Mammary epithelial cell (primary cell): ENCODE measurements at regions not wholly inside any gene's neighbourhood (a gene's known extent, or its start where the extent isn't known, plus 50 kb on each side); places are given as distances from the start of the nearest gene placed in this dataset.

Experiments used
- EZH2 ChIP-seq: IDR thresholded peaks from 2 replicates; pipeline ENCODE4 v1.6.1; 2012; ENCODE audit warnings: low read length, inconsistent platforms, borderline replicate concordance
- TF ChIP-seq, protein P1 (sequence below), 2 donors: IDR thresholded peaks in 1 of 2; conservative IDR thresholded peaks in 1 of 2; 2 replicates each; pipeline ENCODE4 v1.5.1; 2011 to 2012; ENCODE audit warnings: inconsistent platforms in 2 of 2, low read length in 2 of 2, mild to moderate bottlenecking in 2 of 2, control low read depth in 1 of 2, low read depth in 1 of 2; ENCODE audit not compliant: insufficient read depth in 1 of 2; ENCODE audit errors: extremely low read depth in 1 of 2

DNA sequence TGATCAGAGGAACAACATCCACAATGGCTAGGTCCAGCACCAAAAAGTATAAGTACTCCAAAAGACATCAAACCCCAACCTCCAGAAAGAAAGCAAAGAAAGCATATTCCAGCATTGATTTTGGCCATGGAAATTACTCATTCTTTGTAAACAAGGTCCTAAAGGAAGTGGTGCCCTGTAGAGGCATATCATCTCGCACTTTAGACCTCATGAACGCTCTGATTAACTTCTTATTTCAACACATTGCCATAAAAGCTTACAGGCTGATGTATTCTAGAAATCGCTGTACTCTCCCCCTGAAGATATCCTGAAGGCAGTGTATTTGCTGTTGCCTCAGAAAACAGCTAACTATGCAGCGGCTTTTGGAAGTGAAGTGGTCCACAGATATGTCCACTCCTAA lies 82.7 kb upstream of the TNPO1 start:
- TF ChIP-seq, protein P1, sequence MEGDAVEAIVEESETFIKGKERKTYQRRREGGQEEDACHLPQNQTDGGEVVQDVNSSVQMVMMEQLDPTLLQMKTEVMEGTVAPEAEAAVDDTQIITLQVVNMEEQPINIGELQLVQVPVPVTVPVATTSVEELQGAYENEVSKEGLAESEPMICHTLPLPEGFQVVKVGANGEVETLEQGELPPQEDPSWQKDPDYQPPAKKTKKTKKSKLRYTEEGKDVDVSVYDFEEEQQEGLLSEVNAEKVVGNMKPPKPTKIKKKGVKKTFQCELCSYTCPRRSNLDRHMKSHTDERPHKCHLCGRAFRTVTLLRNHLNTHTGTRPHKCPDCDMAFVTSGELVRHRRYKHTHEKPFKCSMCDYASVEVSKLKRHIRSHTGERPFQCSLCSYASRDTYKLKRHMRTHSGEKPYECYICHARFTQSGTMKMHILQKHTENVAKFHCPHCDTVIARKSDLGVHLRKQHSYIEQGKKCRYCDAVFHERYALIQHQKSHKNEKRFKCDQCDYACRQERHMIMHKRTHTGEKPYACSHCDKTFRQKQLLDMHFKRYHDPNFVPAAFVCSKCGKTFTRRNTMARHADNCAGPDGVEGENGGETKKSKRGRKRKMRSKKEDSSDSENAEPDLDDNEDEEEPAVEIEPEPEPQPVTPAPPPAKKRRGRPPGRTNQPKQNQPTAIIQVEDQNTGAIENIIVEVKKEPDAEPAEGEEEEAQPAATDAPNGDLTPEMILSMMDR (conservative IDR thresholded peaks at IDR 0.05 in 1 of 2, IDR thresholded peaks at IDR 0.05 in 1 of 2; ENCODE audit: extremely low read depth in 1 of 2, insufficient read depth in 1 of 2, low read depth in 1 of 2, low read length in 2 of 2), result no peak
- no peak for TF ChIP-seq EZH2
